ENCODE measurements at regions not wholly inside any gene's neighbourhood (a gene's known extent, or its start where the extent isn't known, plus 50 kb on each side); places are given as distances from the start of the nearest gene placed in this dataset.

GRCh38 chr3:182450942-182451787 lies 342.1 kb upstream of the ATP11B start:
- no peak for DNase-seq (ENCODE audit: low read depth, low spot score)
- H3K4me3 ChIP-seq (ENCODE audit: low read length): no peak overlapping the region

GRCh38 chr3:182451871-182452270 lies 341.4 kb upstream of the ATP11B start:
- no peak for DNase-seq (ENCODE audit: low read depth, low spot score)
- H3K4me3 ChIP-seq (ENCODE audit: low read length): no peak overlapping the region

GRCh38 chr3:182455011-182455410 lies 338.3 kb upstream of the ATP11B start:
- H3K4me3 ChIP-seq (ENCODE audit: low read length): no peak overlapping the region
- no peak for DNase-seq (ENCODE audit: low read depth, low spot score)

- no peak for DNase-seq (ENCODE audit: low read depth, low spot score)
- H3K4me3 ChIP-seq (ENCODE audit: low read length): no peak overlapping the region
These were observed 333.0 kb upstream of the ATP11B start for GRCh38 chr3:182460303-182460702.

- DNase-seq (ENCODE audit: low read depth, low spot score): no peak
These were observed 331.2 kb upstream of the ATP11B start for GRCh38 chr3:182462152-182462551.

GRCh38 chr3:182464513-182465145 lies 328.7 kb upstream of the ATP11B start:
- no peak overlapping the region for H3K4me3 ChIP-seq (ENCODE audit: low read length)

More at GRCh38 chr3:182462152-182462551, 331.2 kb upstream of the ATP11B start:
- no peak overlapping the region for H3K4me3 ChIP-seq (ENCODE audit: low read length)

GRCh38 chr3:182465301-182466185 lies 327.8 kb upstream of the ATP11B start:
- no peak overlapping the region for H3K4me3 ChIP-seq (ENCODE audit: low read length)

More at GRCh38 chr3:182464513-182465145, 328.7 kb upstream of the ATP11B start:
- no peak for DNase-seq (ENCODE audit: low read depth, low spot score)

GRCh38 chr3:182469086-182469485 lies 324.2 kb upstream of the ATP11B start:
- no peak for DNase-seq (ENCODE audit: low read depth, low spot score)
- H3K4me3 ChIP-seq (ENCODE audit: low read length): no peak overlapping the region

More at GRCh38 chr3:182465301-182466185, 327.8 kb upstream of the ATP11B start:
- DNase-seq (ENCODE audit: low read depth, low spot score): no peak

- no peak overlapping the region for H3K4me3 ChIP-seq (ENCODE audit: low read length)
- no peak for DNase-seq (ENCODE audit: low read depth, low spot score)
These were observed 323.1 kb upstream of the ATP11B start for GRCh38 chr3:182470187-182470586.

- H3K4me3 ChIP-seq (ENCODE audit: low read length): no peak overlapping the region
- no peak for DNase-seq (ENCODE audit: low read depth, low spot score)
These were observed 320.1 kb upstream of the ATP11B start for GRCh38 chr3:182473191-182473710.

GRCh38 chr3:182478369-182478768 lies 314.9 kb upstream of the ATP11B start:
- no peak overlapping the region for H3K4me3 ChIP-seq (ENCODE audit: low read length)
- no peak for DNase-seq (ENCODE audit: low read depth, low spot score)

GRCh38 chr3:182479419-182480336 lies 313.6 kb upstream of the ATP11B start:
- no peak for DNase-seq (ENCODE audit: low read depth, low spot score)
- no peak overlapping the region for H3K4me3 ChIP-seq (ENCODE audit: low read length)

GRCh38 chr3:182482705-182483104 lies 310.6 kb upstream of the ATP11B start:
- DNase-seq (ENCODE audit: low read depth, low spot score): no peak

GRCh38 chr3:182484682-182485081 lies 308.6 kb upstream of the ATP11B start:
- no peak for DNase-seq (ENCODE audit: low read depth, low spot score)
- no peak overlapping the region for H3K4me3 ChIP-seq (ENCODE audit: low read length)

More at GRCh38 chr3:182482705-182483104, 310.6 kb upstream of the ATP11B start:
- H3K4me3 ChIP-seq (ENCODE audit: low read length): no peak overlapping the region

GRCh38 chr3:182485301-182485700 lies 308.0 kb upstream of the ATP11B start:
- no peak overlapping the region for H3K4me3 ChIP-seq (ENCODE audit: low read length)
- DNase-seq (ENCODE audit: low read depth, low spot score): no peak

- DNase-seq (ENCODE audit: low read depth, low spot score): no peak
- H3K4me3 ChIP-seq (ENCODE audit: low read length): no peak overlapping the region
These were observed 306.8 kb upstream of the ATP11B start for GRCh38 chr3:182486463-182486862.

GRCh38 chr3:182487143-182487542 lies 306.2 kb upstream of the ATP11B start:
- H3K4me3 ChIP-seq (ENCODE audit: low read length): no peak overlapping the region
- DNase-seq (ENCODE audit: low read depth, low spot score): no peak

- DNase-seq (ENCODE audit: low read depth, low spot score): no peak
- H3K4me3 ChIP-seq (ENCODE audit: low read length): no peak overlapping the region
These were observed 305.7 kb upstream of the ATP11B start for GRCh38 chr3:182487611-182488010.

Measured in Jurkat, Clone E6-1 (cell line).